ENCODE measurements at regions not wholly inside any gene's neighbourhood (a gene's known extent, or its start where the extent isn't known, plus 50 kb on each side); places are given as distances from the start of the nearest gene placed in this dataset.

DNA sequence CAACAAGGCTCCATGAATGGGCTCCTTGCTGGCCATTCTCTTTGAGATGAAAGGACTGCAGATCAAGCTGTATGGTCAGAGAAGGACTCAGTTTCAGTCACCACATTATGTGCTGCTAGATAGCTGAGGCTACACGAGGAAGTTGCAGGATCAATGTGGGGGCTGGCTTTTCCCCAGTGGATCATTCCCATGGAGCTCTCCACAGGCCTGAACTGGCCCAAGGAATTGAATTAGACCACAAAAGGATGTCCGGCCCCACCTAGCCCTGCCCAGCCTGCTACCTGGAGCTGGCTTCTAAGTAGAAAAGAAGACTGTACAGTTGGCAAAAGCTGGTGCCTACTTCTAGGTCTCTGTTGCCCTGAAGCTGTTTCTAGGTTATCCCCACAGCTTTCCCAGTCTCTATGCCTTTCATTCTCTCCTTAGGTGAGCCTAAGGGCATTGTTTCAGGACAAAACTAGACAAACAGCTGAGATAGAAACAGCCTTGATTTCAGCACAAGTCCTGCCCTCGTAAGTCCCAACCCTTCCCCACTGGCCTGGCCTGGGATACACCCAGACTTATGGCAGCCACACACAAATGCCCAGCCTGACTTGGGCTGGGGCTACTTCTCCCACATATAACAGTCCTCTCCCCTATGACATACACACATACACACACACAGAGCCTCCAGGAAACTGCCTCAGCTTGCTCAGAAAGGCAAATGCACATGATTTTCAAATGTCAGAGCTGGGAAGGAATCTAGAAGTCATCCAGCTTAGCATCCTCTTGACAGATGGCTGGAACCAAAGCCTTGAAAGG is 129.1 kb upstream of the NCAM1 start:
- POLR2A ChIA-PET = no interaction called here
- no peak for FAIRE-seq

GRCh38 chr11:112834277-112834755 is 126.9 kb upstream of the NCAM1 start:
- Histone ChIP-seq H3K9ac (ENCODE audit: insufficient read depth, low read depth, low read length) (no peak overlapping the region), H3K4me2 (ENCODE audit: low read depth, low read length) (no peak overlapping the region), H3K9me3 (ENCODE audit: low read length) (no peaks in the 10 kb centered on the region), H4K20me1 (ENCODE audit: insufficient read depth, low read length) (no peaks in the 10 kb centered on the region), H3K79me2 (ENCODE audit: insufficient read depth, low read length) (no peaks in the 10 kb centered on the region), H3K4me3 (replicated peaks in 1 of 3; ENCODE audit: insufficient read depth in 1 of 3, low read depth in 2 of 3, low read length in 3 of 3) (no peak overlapping the region), H3K27ac (ENCODE audit: extremely low read length, insufficient read depth, low read length) (no peak overlapping the region), H2AFZ (ENCODE audit: low read length) (no peak overlapping the region), H3K36me3 (replicated peaks in 1 of 2; ENCODE audit: control insufficient read depth in 1 of 2, insufficient read depth in 2 of 2, low read length in 2 of 2) (no peaks in the 10 kb centered on the region), H3K27me3 (ENCODE audit: control insufficient read depth in 1 of 2, insufficient read depth in 2 of 2, low read length in 2 of 2) (no peaks in the 10 kb centered on the region), H3K4me1 (ENCODE audit: insufficient read depth, low read length) (no peaks in the 10 kb centered on the region)
- ATAC-seq (no peak), DNase-seq (ENCODE audit: low spot score) (no peak), FAIRE-seq (no peak)
- TF ChIP-seq TP53 (CRISPR knock-in tag; conservative IDR thresholded peaks at IDR 0.05) (no peak), GMEB2 (CRISPR knock-in tag; IDR thresholded peaks at IDR 0.05; ENCODE audit: low read depth) (no peak), ZNF496 (CRISPR knock-in tag; IDR thresholded peaks at IDR 0.05; ENCODE audit: insufficient replicate concordance) (no peak), KLF16 (CRISPR knock-in tag; IDR thresholded peaks at IDR 0.05) (no peak), CCDC6 (CRISPR knock-in tag; IDR thresholded peaks at IDR 0.05) (no peak), JUN (CRISPR knock-in tag; IDR thresholded peaks at IDR 0.05) (no peak), NFIC (IDR thresholded peaks at IDR 0.05; ENCODE audit: low read length) (no peak), NR2F2 (IDR thresholded peaks at IDR 0.05; ENCODE audit: borderline replicate concordance, low read depth) (no peak), MAF1 (CRISPR knock-in tag; IDR thresholded peaks at IDR 0.05; ENCODE audit: borderline replicate concordance) (no peak), SMARCC2 (IDR thresholded peaks at IDR 0.05) (no peak), ZNF280B (CRISPR knock-in tag; IDR thresholded peaks at IDR 0.05; ENCODE audit: borderline replicate concordance) (no peak)
- WGBS (ENCODE audit: low lambda C conversion rate) = 7% methylated on average over 4 of the region's 5 CpGs
- no TSS peak for BruUV-seq (replicated peaks)
- intact Hi-C loops (cut with micrococcal nuclease; ENCODE audit: unreplicated experiment) (no loop called here), in situ Hi-C loops (cut with HindIII; ENCODE audit: extremely low pct_ligation_motif_present, low pct_unique_long_range_greater_than_20kb) (loop anchor here (25.0 kb wide), 1 partner anchor 453 kb away; no protein-coding TSS in a partner anchor)
- CTCF ChIA-PET (ENCODE audit: low intra/inter-chr PET ratio, low total read pairs) = no interaction called here
- POLR2A ChIA-PET = no interaction called here

More for the DNA sequence above, 129.1 kb upstream of the NCAM1 start:
- H2AFZ ChIP-seq (ENCODE audit: low read length) = no peak overlapping the region
- ATAC-seq (no peak), DNase-seq (ENCODE audit: low spot score) (no peak)
- TF ChIP-seq XRCC5 (optimal IDR thresholded peaks at IDR 0.05; ENCODE audit: low read length) = no peak
- H3K27ac ChIP-seq (ENCODE audit: extremely low read length, insufficient read depth, low read length) = no peak overlapping the region
- in situ Hi-C loops (cut with HindIII; ENCODE audit: extremely low pct_ligation_motif_present, low pct_unique_long_range_greater_than_20kb) = loop anchor here (25.0 kb wide), 1 partner anchor 455 kb away; no protein-coding TSS in a partner anchor
- no peaks in the 10 kb centered on the region for H3K9me3 ChIP-seq (ENCODE audit: low read length)
- H3K4me2 ChIP-seq (ENCODE audit: low read depth, low read length) = no peak overlapping the region
- H3K4me1 ChIP-seq (ENCODE audit: insufficient read depth, low read length) = no peaks in the 10 kb centered on the region
- H3K27me3 ChIP-seq (ENCODE audit: control insufficient read depth in 1 of 2, insufficient read depth in 2 of 2, low read length in 2 of 2) = no peaks in the 10 kb centered on the region
- CTCF ChIA-PET (ENCODE audit: low intra/inter-chr PET ratio, low total read pairs) = no interaction called here
- H3K79me2 ChIP-seq (ENCODE audit: insufficient read depth, low read length) = no peaks in the 10 kb centered on the region
- H4K20me1 ChIP-seq (ENCODE audit: insufficient read depth, low read length) = no peaks in the 10 kb centered on the region
- no peak overlapping the region for H3K4me3 ChIP-seq (replicated peaks in 1 of 3; ENCODE audit: insufficient read depth in 1 of 3, low read depth in 2 of 3, low read length in 3 of 3)
- WGBS (ENCODE audit: low lambda C conversion rate) = 0% methylated on average over 2 of the region's 3 CpGs
- no peak overlapping the region for H3K9ac ChIP-seq (ENCODE audit: insufficient read depth, low read depth, low read length)
- intact Hi-C loops (cut with micrococcal nuclease; ENCODE audit: unreplicated experiment) = no loop called here
- H3K36me3 ChIP-seq (replicated peaks in 1 of 2; ENCODE audit: control insufficient read depth in 1 of 2, insufficient read depth in 2 of 2, low read length in 2 of 2) = no peaks in the 10 kb centered on the region
- BruUV-seq (replicated peaks) = no TSS peak

All from HepG2 (cell line).